DND-41 (cell line): ENCODE measurements at regions not wholly inside any gene's neighbourhood (a gene's known extent, or its start where the extent isn't known, plus 50 kb on each side); places are given as distances from the start of the nearest gene placed in this dataset.

ENCODE experiments used
- CTCF ChIP-seq: IDR thresholded peaks from 2 replicates; pipeline ENCODE4 v1.5.1; 2012; ENCODE audit warnings: borderline replicate concordance, low read length, moderate library complexity, mild to moderate bottlenecking; ENCODE audit not compliant: poor library complexity, severe bottlenecking; ENCODE audit errors: extremely low read depth
- EZH2 ChIP-seq: IDR thresholded peaks from 3 replicates; pipeline ENCODE4 v1.6.1; 2012; ENCODE audit warnings: borderline replicate concordance, low read depth, mild to moderate bottlenecking, moderate library complexity, low read length, inconsistent platforms; ENCODE audit not compliant: severe bottlenecking

- TF ChIP-seq CTCF (no peak), EZH2 (no peak)
Measured at GRCh38 chr2:10196110-10196892, 73.8 kb downstream of the RRM2 start.
